Esophagus squamous epithelium (tissue), 4 donors: ENCODE measurements at regions not wholly inside any gene's neighbourhood (a gene's known extent, or its start where the extent isn't known, plus 50 kb on each side); places are given as distances from the start of the nearest gene placed in this dataset.

ENCODE experiments used
- POLR2A ChIP-seq, 4 donors: fragments of 450-650 bp; IDR thresholded peaks; one replicate each; pipeline ENCODE4 v1.6.1; 2017; ENCODE audit warnings: antibody characterized with exemption in 4 of 4, mild to moderate bottlenecking in 4 of 4, moderate library complexity in 3 of 4
- TF ChIP-seq, protein P1 (sequence below), 6 experiments: fragments of 450-650 bp in 4 of 6; fragments of 200-600 bp in 2 of 6; sonication (generic) in 2 of 6; IDR thresholded peaks; one replicate each; pipeline ENCODE4 v1.5.1; 2016 to 2019; ENCODE audit warnings: antibody characterized with exemption in 6 of 6, mild to moderate bottlenecking in 4 of 6, moderate library complexity in 4 of 6

GRCh38 chr13:67754012-67754411 is 523.9 kb upstream of the PCDH9 start:
- TF ChIP-seq, protein P1, sequence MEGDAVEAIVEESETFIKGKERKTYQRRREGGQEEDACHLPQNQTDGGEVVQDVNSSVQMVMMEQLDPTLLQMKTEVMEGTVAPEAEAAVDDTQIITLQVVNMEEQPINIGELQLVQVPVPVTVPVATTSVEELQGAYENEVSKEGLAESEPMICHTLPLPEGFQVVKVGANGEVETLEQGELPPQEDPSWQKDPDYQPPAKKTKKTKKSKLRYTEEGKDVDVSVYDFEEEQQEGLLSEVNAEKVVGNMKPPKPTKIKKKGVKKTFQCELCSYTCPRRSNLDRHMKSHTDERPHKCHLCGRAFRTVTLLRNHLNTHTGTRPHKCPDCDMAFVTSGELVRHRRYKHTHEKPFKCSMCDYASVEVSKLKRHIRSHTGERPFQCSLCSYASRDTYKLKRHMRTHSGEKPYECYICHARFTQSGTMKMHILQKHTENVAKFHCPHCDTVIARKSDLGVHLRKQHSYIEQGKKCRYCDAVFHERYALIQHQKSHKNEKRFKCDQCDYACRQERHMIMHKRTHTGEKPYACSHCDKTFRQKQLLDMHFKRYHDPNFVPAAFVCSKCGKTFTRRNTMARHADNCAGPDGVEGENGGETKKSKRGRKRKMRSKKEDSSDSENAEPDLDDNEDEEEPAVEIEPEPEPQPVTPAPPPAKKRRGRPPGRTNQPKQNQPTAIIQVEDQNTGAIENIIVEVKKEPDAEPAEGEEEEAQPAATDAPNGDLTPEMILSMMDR (IDR thresholded peaks at IDR 0.05) = no peak
- TF ChIP-seq POLR2A (IDR thresholded peaks at IDR 0.05) = no peak
